ENCODE measurements at regions not wholly inside any gene's neighbourhood (a gene's known extent, or its start where the extent isn't known, plus 50 kb on each side); places are given as distances from the start of the nearest gene placed in this dataset.

- Histone ChIP-seq H3K4me2 (ENCODE audit: insufficient read depth, low read length) (no peak overlapping the region), H3K36me3 (ENCODE audit: insufficient read depth, low read length) (no peaks in the 10 kb centered on the region), H3K4me1 (ENCODE audit: insufficient read depth, low read length) (no peaks in the 10 kb centered on the region), H4K20me1 (ENCODE audit: insufficient read depth, low read length) (no peaks in the 10 kb centered on the region), H3K4me3 (ENCODE audit: insufficient read depth, low read length) (no peak overlapping the region), H3K27ac (ENCODE audit: low read depth, low read length) (no peak overlapping the region), H3K27me3 (ENCODE audit: insufficient read depth, low read length) (no peaks in the 10 kb centered on the region), H3K79me2 (ENCODE audit: insufficient read depth, low read length) (no peaks in the 10 kb centered on the region), H3K9me3 (ENCODE audit: low read depth, low read length) (peaks cover 1% of the 10 kb centered on the region), H2AFZ (ENCODE audit: low read length) (no peak overlapping the region)
- DNase-seq (ENCODE audit: insufficient read length, low spot score, missing footprints): no peak
- TF ChIP-seq, protein P1, sequence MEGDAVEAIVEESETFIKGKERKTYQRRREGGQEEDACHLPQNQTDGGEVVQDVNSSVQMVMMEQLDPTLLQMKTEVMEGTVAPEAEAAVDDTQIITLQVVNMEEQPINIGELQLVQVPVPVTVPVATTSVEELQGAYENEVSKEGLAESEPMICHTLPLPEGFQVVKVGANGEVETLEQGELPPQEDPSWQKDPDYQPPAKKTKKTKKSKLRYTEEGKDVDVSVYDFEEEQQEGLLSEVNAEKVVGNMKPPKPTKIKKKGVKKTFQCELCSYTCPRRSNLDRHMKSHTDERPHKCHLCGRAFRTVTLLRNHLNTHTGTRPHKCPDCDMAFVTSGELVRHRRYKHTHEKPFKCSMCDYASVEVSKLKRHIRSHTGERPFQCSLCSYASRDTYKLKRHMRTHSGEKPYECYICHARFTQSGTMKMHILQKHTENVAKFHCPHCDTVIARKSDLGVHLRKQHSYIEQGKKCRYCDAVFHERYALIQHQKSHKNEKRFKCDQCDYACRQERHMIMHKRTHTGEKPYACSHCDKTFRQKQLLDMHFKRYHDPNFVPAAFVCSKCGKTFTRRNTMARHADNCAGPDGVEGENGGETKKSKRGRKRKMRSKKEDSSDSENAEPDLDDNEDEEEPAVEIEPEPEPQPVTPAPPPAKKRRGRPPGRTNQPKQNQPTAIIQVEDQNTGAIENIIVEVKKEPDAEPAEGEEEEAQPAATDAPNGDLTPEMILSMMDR (IDR thresholded peaks at IDR 0.05; ENCODE audit: extremely low read depth, low read depth, low read length): no peak
These were observed 606.0 kb upstream of the GCFC2 start for GRCh38 chr2:76316691-76317090.

GRCh38 chr2:76314271-76315020 is 603.7 kb upstream of the GCFC2 start:
- Histone ChIP-seq H3K4me1 (ENCODE audit: insufficient read depth, low read length) (no peaks in the 10 kb centered on the region), H4K20me1 (ENCODE audit: insufficient read depth, low read length) (no peaks in the 10 kb centered on the region), H2AFZ (ENCODE audit: low read length) (no peak overlapping the region), H3K36me3 (ENCODE audit: insufficient read depth, low read length) (no peaks in the 10 kb centered on the region), H3K9me3 (ENCODE audit: low read depth, low read length) (peaks cover 1% of the 10 kb centered on the region), H3K4me3 (ENCODE audit: insufficient read depth, low read length) (no peak overlapping the region), H3K27ac (ENCODE audit: low read depth, low read length) (no peak overlapping the region), H3K4me2 (ENCODE audit: insufficient read depth, low read length) (no peak overlapping the region), H3K27me3 (ENCODE audit: insufficient read depth, low read length) (no peaks in the 10 kb centered on the region), H3K79me2 (ENCODE audit: insufficient read depth, low read length) (no peaks in the 10 kb centered on the region)
- DNase-seq (ENCODE audit: insufficient read length, low spot score, missing footprints): no peak
- TF ChIP-seq, protein P1 (IDR thresholded peaks at IDR 0.05; ENCODE audit: extremely low read depth, low read depth, low read length): no peak

GRCh38 chr2:76312236-76312635 is 601.5 kb upstream of the GCFC2 start:
- no peak for DNase-seq (ENCODE audit: insufficient read length, low spot score, missing footprints)
- H3K9me3 ChIP-seq (ENCODE audit: low read depth, low read length): peaks cover 1% of the 10 kb centered on the region
- no peak overlapping the region for H2AFZ ChIP-seq (ENCODE audit: low read length)
- no peaks in the 10 kb centered on the region for H3K27me3 ChIP-seq (ENCODE audit: insufficient read depth, low read length)
- H3K36me3 ChIP-seq (ENCODE audit: insufficient read depth, low read length): no peaks in the 10 kb centered on the region
- H3K4me1 ChIP-seq (ENCODE audit: insufficient read depth, low read length): no peaks in the 10 kb centered on the region
- H3K4me3 ChIP-seq (ENCODE audit: insufficient read depth, low read length): no peak overlapping the region
- no peak overlapping the region for H3K27ac ChIP-seq (ENCODE audit: low read depth, low read length)
- H4K20me1 ChIP-seq (ENCODE audit: insufficient read depth, low read length): no peaks in the 10 kb centered on the region
- no peak overlapping the region for H3K4me2 ChIP-seq (ENCODE audit: insufficient read depth, low read length)
- no peaks in the 10 kb centered on the region for H3K79me2 ChIP-seq (ENCODE audit: insufficient read depth, low read length)
- TF ChIP-seq, protein P1 (IDR thresholded peaks at IDR 0.05; ENCODE audit: extremely low read depth, low read depth, low read length): no peak

DNA sequence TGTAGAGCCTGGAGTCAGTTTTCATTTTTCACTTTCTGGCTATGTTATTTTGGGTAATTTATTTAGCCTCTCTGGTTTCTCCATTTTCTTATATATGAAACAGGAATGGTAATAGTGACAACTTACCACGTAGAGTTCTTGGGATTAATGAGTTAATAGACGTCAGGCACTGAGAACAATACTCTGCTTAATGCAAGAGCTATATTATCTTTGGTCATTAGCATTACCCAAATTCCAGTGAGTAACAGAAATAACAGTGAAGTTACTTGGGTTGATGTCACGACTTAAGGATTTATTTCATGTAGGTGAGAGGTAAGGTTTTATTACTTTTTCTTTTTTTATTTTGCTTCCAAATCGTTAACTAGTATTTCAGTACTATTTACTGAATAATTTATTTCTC is 601.0 kb upstream of the GCFC2 start:
- H3K4me3 ChIP-seq (ENCODE audit: insufficient read depth, low read length): no peak overlapping the region
- no peak for DNase-seq (ENCODE audit: insufficient read length, low spot score, missing footprints)
- peaks cover 1% of the 10 kb centered on the region for H3K9me3 ChIP-seq (ENCODE audit: low read depth, low read length)
- H3K27me3 ChIP-seq (ENCODE audit: insufficient read depth, low read length): no peaks in the 10 kb centered on the region
- no peaks in the 10 kb centered on the region for H4K20me1 ChIP-seq (ENCODE audit: insufficient read depth, low read length)
- no peak overlapping the region for H3K27ac ChIP-seq (ENCODE audit: low read depth, low read length)
- no peaks in the 10 kb centered on the region for H3K79me2 ChIP-seq (ENCODE audit: insufficient read depth, low read length)
- H3K36me3 ChIP-seq (ENCODE audit: insufficient read depth, low read length): no peaks in the 10 kb centered on the region
- TF ChIP-seq, protein P1 (IDR thresholded peaks at IDR 0.05; ENCODE audit: extremely low read depth, low read depth, low read length): no peak
- H2AFZ ChIP-seq (ENCODE audit: low read length): no peak overlapping the region
- H3K4me1 ChIP-seq (ENCODE audit: insufficient read depth, low read length): no peaks in the 10 kb centered on the region
- H3K4me2 ChIP-seq (ENCODE audit: insufficient read depth, low read length): no peak overlapping the region
